Skeletal muscle tissue (tissue), 3 donors: ENCODE measurements at regions not wholly inside any gene's neighbourhood (a gene's known extent, or its start where the extent isn't known, plus 50 kb on each side); places are given as distances from the start of the nearest gene placed in this dataset.

Source experiments
- H3K27ac ChIP-seq: one replicate; pipeline ENCODE4 v1.7.0; 2013; ENCODE audit warnings: mild to moderate bottlenecking, low read depth, low read length, inconsistent platforms
- H3K27me3 ChIP-seq, 3 donors: one replicate each; pipeline ENCODE4 v1.7.0; 2013; ENCODE audit warnings: low read length in 3 of 3; ENCODE audit not compliant: control insufficient read depth in 3 of 3, insufficient read depth in 3 of 3
- H3K36me3 ChIP-seq, 3 donors: one replicate each; pipeline ENCODE4 v1.7.0; 2013; ENCODE audit warnings: low read length in 3 of 3; ENCODE audit not compliant: control insufficient read depth in 3 of 3, insufficient read depth in 3 of 3
- H3K4me1 ChIP-seq, 3 donors: one replicate each; pipeline ENCODE4 v1.7.0; 2013; ENCODE audit warnings: low read length in 3 of 3, mild to moderate bottlenecking in 3 of 3; ENCODE audit not compliant: control insufficient read depth in 3 of 3, insufficient read depth in 3 of 3
- H3K4me3 ChIP-seq, 3 donors: one replicate each; pipeline ENCODE4 v1.7.0; 2013; ENCODE audit warnings: low read length in 3 of 3
- H3K9ac ChIP-seq, 3 donors: one replicate each; pipeline ENCODE4 v1.7.0; 2013; ENCODE audit warnings: low read length in 3 of 3, mild to moderate bottlenecking in 3 of 3, moderate library complexity in 2 of 3, low read depth in 1 of 3
- H3K9me3 ChIP-seq, 3 donors: one replicate each; pipeline ENCODE4 v1.7.0; 2013; ENCODE audit warnings: low read length in 3 of 3; ENCODE audit not compliant: control insufficient read depth in 3 of 3
- donor health status: Osteomylitis.

DNA sequence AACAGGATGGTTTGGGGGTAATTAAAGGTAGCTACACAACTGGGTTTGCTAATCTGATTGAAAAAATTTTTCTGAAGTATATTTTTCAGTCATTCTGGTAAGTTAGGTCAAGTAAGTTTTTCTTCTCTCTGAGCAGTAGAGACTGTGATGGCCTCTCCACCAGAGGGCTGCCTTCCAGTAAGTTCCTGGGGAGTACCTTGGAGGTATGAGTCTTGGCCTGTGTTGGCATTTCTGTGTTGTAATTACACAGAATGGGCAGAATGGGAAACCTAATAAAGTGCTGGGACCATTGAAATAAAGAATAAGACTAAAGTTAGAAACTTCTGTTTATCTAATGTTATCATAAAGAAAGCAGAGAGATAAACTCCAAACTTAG, 430.8 kb downstream of the ARHGEF28 start:
- no peaks in the 10 kb centered on the region for H3K4me1 ChIP-seq
- H3K4me3 ChIP-seq: no peak overlapping the region
- H3K27ac ChIP-seq: no peak overlapping the region
- peaks cover 0 to 3% (median 0%) of the 10 kb centered on the region in 3 donors for H3K27me3 ChIP-seq
- no peaks in the 10 kb centered on the region for H3K9me3 ChIP-seq
- H3K36me3 ChIP-seq: no peaks in the 10 kb centered on the region
- H3K9ac ChIP-seq: no peak overlapping the region

DNA sequence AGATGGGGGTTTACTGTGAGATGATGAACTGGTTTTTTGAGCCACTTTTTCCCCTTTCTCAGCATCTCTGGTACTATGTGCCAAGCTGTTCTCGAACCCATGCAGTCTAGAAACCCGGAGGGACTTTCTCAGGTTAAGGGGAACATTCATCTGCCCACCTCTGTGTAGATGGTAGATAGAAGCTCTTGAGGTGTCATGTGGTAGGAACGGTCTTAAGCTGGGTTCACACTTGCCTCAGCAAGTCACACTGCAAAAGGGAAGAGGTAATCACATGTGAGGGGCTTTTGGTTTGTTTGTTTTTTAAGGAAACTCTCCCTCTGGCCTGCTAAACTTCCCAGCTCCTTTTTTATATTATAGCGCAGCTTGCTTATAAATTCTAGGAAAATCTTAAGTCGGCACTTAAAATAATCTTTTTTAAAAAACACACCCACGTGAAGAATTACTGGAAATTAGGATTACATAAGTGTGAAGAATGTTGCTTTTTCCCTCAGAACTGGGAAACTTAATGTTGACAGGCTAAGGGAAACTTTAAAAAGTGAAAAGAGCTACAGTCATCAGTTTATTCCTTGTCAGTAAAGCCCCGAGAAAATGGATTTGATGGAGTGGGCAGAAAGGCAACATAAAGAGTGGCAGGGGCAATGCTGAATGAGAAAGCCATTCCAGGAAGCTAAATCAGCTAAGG, 430.3 kb downstream of the ARHGEF28 start:
- no peaks in the 10 kb centered on the region for H3K9me3 ChIP-seq
- H3K36me3 ChIP-seq: no peaks in the 10 kb centered on the region
- H3K27ac ChIP-seq: no peak overlapping the region
- H3K4me1 ChIP-seq: no peaks in the 10 kb centered on the region
- H3K9ac ChIP-seq: no peak overlapping the region
- no peak overlapping the region for H3K4me3 ChIP-seq
- H3K27me3 ChIP-seq: peaks cover 0 to 3% (median 0%) of the 10 kb centered on the region in 3 donors

DNA sequence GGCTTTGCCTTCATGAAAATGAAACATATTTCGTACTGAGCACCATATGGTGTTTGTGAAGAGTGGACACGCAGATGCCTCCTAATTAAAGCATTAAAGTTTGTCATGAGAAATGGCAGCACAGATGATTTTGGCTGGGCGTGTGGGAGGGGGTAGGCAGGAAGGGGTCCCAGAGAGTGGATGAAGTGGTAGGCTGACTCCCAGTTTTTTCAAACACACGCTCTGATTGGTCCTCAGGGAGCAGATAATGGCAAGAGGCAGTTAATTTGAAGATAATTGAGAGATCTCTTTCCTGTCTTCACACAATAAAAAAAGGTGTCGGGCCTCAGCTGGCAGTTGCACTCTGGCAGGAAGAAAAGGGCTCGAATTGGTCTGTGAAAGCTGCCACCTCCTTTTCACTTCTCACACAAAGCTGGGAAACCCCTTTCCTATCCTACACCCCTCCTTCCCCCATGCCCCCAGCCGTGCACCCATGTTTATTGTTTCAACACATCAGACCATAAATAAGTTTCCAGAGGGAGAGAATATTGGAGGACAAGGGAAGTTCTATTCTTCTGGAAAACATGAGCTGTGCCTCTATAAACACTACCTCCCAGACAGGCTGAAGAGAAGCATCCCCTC, 429.6 kb downstream of the ARHGEF28 start:
- Histone ChIP-seq H3K27ac (no peak overlapping the region), H3K36me3 (no peaks in the 10 kb centered on the region), H3K4me3 (no peak overlapping the region), H3K9me3 (no peaks in the 10 kb centered on the region), H3K27me3 (peaks cover 0 to 3% (median 0%) of the 10 kb centered on the region in 3 donors), H3K9ac (no peak overlapping the region), H3K4me1 (no peaks in the 10 kb centered on the region)

GRCh38 chr5:74054641-74055421, 428.8 kb downstream of the ARHGEF28 start:
- no peak overlapping the region for H3K4me3 ChIP-seq
- H3K4me1 ChIP-seq: no peaks in the 10 kb centered on the region
- no peaks in the 10 kb centered on the region for H3K9me3 ChIP-seq
- H3K27me3 ChIP-seq: peaks cover 0 to 3% (median 0%) of the 10 kb centered on the region in 3 donors
- H3K27ac ChIP-seq: no peak overlapping the region
- no peaks in the 10 kb centered on the region for H3K36me3 ChIP-seq
- H3K9ac ChIP-seq: no peak overlapping the region

GRCh38 chr5:74054139-74054538, 428.1 kb downstream of the ARHGEF28 start:
- Histone ChIP-seq H3K4me1 (no peaks in the 10 kb centered on the region), H3K9ac (no peak overlapping the region), H3K9me3 (no peaks in the 10 kb centered on the region), H3K36me3 (no peaks in the 10 kb centered on the region), H3K27me3 (peaks cover 0 to 3% (median 0%) of the 10 kb centered on the region in 3 donors), H3K4me3 (no peak overlapping the region), H3K27ac (no peak overlapping the region)

DNA sequence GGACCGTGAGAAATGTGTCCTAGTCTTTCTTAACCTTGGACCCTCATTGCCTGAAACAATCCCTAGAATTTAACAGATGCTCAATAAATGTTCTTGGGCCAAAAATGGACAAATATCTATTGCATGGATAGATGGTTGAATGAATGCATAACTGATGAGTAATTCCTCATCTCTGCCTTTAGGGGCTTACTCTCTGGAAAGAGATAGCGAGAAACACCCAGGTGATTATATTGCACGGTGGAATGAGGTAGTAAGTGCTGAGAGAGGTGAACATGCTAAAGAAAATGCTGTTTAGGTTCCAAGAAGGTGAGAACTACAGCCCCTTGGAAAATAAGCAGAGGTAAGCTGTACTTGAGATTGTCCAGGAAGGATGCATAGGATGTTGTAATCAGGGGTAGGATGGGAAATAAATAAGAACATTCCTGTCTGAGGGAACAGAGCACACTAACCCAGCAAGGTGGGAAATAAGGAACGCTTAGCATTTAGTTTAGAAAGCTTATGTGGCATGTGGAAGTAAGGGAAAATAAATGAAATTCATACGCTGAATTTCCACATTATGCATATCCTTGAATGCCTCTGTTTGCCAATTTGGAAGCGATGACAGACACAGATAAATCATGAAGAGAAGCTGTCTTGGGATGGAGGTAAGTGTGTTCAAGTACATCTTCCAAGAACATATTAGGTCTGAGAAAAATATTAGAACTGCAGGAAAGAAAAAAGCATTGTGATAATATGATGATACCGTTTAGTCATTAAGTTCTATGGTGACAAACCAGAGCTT, 426.6 kb downstream of the ARHGEF28 start:
- H3K36me3 ChIP-seq: no peaks in the 10 kb centered on the region
- H3K4me3 ChIP-seq: no peak overlapping the region

DNA sequence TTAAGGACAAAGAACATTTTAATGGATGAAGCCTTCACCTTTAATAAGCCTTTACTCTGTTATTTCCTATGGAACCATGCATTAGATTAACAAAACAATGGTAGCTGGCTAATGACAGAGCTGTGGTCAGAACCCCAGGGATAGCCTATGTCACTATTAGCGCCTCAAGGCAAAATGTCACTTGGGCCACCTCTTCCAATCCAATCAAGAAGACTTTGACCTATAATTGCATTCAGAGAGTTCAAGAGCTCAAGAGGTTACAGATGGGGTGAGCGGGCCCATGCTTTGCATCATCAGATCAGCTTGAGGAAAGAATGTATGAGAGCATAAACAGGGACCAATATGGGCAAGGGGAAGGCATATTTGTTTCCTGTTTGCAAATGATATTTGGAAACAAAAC, 425.1 kb downstream of the ARHGEF28 start:
- H3K9ac ChIP-seq: no peak overlapping the region

More for the DNA sequence above, 426.6 kb downstream of the ARHGEF28 start:
- Histone ChIP-seq H3K27ac (no peak overlapping the region), H3K9me3 (no peaks in the 10 kb centered on the region), H3K4me1 (no peaks in the 10 kb centered on the region), H3K27me3 (peaks cover 0 to 3% (median 0%) of the 10 kb centered on the region in 3 donors), H3K9ac (no peak overlapping the region)

DNA sequence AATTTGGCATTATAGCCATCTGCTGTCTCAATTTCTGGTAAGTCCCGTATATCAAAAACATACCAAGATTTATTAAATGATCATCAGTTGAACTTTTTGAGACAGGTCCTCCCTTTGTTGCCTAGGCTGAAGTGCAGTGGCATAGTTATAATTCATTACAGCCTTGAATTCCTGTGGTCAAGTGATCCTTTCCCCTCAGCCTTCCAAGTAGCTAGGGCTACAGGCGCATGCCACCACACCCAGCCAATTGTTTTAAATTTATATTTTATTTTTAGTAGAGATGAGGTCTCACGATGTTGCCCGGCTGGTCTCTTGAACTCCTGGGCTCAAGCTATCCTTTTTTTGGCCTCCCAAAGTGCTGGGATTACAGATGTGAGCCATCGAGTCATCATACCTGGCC, 418.9 kb downstream of the ARHGEF28 start:
- H3K36me3 ChIP-seq: no peaks in the 10 kb centered on the region
- no peaks in the 10 kb centered on the region for H3K27me3 ChIP-seq
- H3K9ac ChIP-seq: no peak overlapping the region
- H3K4me1 ChIP-seq: no peaks in the 10 kb centered on the region
- no peaks in the 10 kb centered on the region for H3K9me3 ChIP-seq
- no peak overlapping the region for H3K4me3 ChIP-seq
- no peak overlapping the region for H3K27ac ChIP-seq

More for the DNA sequence above, 425.1 kb downstream of the ARHGEF28 start:
- H3K36me3 ChIP-seq: no peaks in the 10 kb centered on the region
- no peak overlapping the region for H3K4me3 ChIP-seq
- H3K27ac ChIP-seq: no peak overlapping the region
- peaks cover 0 to 3% (median 0%) of the 10 kb centered on the region in 3 donors for H3K27me3 ChIP-seq
- no peaks in the 10 kb centered on the region for H3K9me3 ChIP-seq
- no peaks in the 10 kb centered on the region for H3K4me1 ChIP-seq

DNA sequence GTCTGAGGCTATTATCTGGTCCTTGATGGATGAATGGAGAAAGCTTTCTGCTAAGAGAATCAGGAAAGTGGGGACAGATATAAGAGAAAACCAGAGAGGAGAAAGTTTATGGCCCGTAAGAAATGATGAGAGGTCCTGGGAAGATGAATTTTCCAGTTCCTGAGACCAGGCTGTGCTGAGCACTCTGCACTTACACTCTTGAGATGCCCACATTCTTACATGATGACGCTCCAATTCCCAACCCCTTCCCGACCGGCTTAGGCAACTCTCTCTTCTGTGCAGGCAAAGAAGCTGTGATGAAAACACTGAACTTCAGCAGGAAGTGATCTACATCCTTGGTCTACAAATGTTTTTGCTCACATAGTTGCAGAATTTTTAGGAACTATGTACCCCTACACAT, 417.0 kb downstream of the ARHGEF28 start:
- Histone ChIP-seq H3K9ac (no peak overlapping the region), H3K4me1 (no peaks in the 10 kb centered on the region), H3K27me3 (no peaks in the 10 kb centered on the region)

More for the DNA sequence above, 417.0 kb downstream of the ARHGEF28 start:
- Histone ChIP-seq H3K9me3 (no peaks in the 10 kb centered on the region), H3K4me3 (no peak overlapping the region), H3K27ac (no peak overlapping the region), H3K36me3 (no peaks in the 10 kb centered on the region)
